ENCODE measurements at regions not wholly inside any gene's neighbourhood (a gene's known extent, or its start where the extent isn't known, plus 50 kb on each side); places are given as distances from the start of the nearest gene placed in this dataset.

DNA sequence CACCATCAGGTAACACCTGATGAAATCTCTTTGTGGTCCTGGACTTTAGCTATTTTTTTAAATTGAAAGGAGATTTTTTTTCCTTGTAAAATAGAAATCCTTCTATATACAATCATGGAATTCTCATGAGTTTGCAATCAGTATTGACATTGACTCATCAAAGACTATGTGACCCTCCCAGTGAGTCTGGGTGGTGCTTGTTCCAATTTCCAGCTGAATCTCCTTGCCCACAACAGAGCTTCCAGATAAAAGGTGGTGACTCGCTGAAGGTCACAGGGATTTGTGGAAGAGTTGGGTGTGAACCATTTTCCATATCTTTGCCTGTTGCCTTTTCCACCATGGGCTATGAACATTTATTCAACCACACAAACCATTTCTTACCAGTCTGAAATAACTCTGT lies 486.6 kb downstream of the AJAP1 start:
- Histone ChIP-seq H3K36me3 (ENCODE audit: insufficient read depth, low read length) (no peaks in the 10 kb centered on the region), H2AFZ (ENCODE audit: low read depth, low read length) (no peak overlapping the region), H3K4me1 (ENCODE audit: insufficient read depth, low read length) (no peaks in the 10 kb centered on the region), H4K20me1 (ENCODE audit: insufficient read depth, low read length) (no peaks in the 10 kb centered on the region), H3K4me2 (ENCODE audit: insufficient read depth, low read length) (no peak overlapping the region), H3K4me3 (ENCODE audit: low read depth in 1 of 2, low read length in 2 of 2) (no peak overlapping the region), H3K27ac (ENCODE audit: low read length) (no peak overlapping the region), H3K79me2 (ENCODE audit: insufficient read depth, low read length) (no peaks in the 10 kb centered on the region), H3K9ac (ENCODE audit: low read depth, low read length) (no peak overlapping the region), H3K9me3 (ENCODE audit: insufficient read depth, low read length, severe bottlenecking) (no peaks in the 10 kb centered on the region), H3K27me3 (ENCODE audit: insufficient read depth, low read length, poor library complexity) (peaks cover under 1% of the 10 kb centered on the region)
- no peak for DNase-seq
- TF ChIP-seq, protein P1, sequence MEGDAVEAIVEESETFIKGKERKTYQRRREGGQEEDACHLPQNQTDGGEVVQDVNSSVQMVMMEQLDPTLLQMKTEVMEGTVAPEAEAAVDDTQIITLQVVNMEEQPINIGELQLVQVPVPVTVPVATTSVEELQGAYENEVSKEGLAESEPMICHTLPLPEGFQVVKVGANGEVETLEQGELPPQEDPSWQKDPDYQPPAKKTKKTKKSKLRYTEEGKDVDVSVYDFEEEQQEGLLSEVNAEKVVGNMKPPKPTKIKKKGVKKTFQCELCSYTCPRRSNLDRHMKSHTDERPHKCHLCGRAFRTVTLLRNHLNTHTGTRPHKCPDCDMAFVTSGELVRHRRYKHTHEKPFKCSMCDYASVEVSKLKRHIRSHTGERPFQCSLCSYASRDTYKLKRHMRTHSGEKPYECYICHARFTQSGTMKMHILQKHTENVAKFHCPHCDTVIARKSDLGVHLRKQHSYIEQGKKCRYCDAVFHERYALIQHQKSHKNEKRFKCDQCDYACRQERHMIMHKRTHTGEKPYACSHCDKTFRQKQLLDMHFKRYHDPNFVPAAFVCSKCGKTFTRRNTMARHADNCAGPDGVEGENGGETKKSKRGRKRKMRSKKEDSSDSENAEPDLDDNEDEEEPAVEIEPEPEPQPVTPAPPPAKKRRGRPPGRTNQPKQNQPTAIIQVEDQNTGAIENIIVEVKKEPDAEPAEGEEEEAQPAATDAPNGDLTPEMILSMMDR (IDR thresholded peaks at IDR 0.05; ENCODE audit: borderline replicate concordance, extremely low read depth, low read length, poor library complexity, severe bottlenecking): no peak
- TF ChIP-seq EZH2 (IDR thresholded peaks at IDR 0.05; ENCODE audit: borderline replicate concordance, low read depth, low read length, severe bottlenecking): no peak
- no peak for ATAC-seq (ENCODE audit: insufficient read depth, low read depth)

DNA sequence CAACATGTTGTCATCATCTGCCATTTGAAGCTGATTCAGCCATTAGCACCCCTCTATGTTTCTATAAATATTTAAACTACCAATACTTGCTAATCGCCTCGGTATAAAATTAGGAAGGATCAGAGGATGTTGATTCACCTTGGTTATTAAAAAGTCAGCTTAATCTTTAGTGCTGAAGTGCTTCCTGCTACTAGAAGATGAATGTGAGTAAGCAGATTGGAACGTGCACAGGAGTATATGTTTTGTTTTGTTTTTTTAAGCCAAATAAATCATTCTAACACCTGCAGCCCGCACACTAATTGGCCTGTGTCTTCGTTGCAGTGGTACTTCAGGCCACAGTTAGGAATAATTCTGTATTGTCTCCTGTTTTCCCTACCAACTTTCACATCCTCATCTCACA lies 485.7 kb downstream of the AJAP1 start:
- no peaks in the 10 kb centered on the region for H3K79me2 ChIP-seq (ENCODE audit: insufficient read depth, low read length)
- H3K4me1 ChIP-seq (ENCODE audit: insufficient read depth, low read length): no peaks in the 10 kb centered on the region
- TF ChIP-seq, protein P1 (IDR thresholded peaks at IDR 0.05; ENCODE audit: borderline replicate concordance, extremely low read depth, low read length, poor library complexity, severe bottlenecking): no peak
- no peak for TF ChIP-seq EZH2 (IDR thresholded peaks at IDR 0.05; ENCODE audit: borderline replicate concordance, low read depth, low read length, severe bottlenecking)
- ATAC-seq (ENCODE audit: insufficient read depth, low read depth) (no peak), DNase-seq (no peak)
- H3K36me3 ChIP-seq (ENCODE audit: insufficient read depth, low read length): no peaks in the 10 kb centered on the region
- H3K9me3 ChIP-seq (ENCODE audit: insufficient read depth, low read length, severe bottlenecking): no peaks in the 10 kb centered on the region
- no peak overlapping the region for H3K27ac ChIP-seq (ENCODE audit: low read length)
- H4K20me1 ChIP-seq (ENCODE audit: insufficient read depth, low read length): no peaks in the 10 kb centered on the region
- H3K4me2 ChIP-seq (ENCODE audit: insufficient read depth, low read length): no peak overlapping the region
- H3K27me3 ChIP-seq (ENCODE audit: insufficient read depth, low read length, poor library complexity): no peaks in the 10 kb centered on the region
- no peak overlapping the region for H3K4me3 ChIP-seq (ENCODE audit: low read depth in 1 of 2, low read length in 2 of 2)
- H3K9ac ChIP-seq (ENCODE audit: low read depth, low read length): no peak overlapping the region
- no peak overlapping the region for H2AFZ ChIP-seq (ENCODE audit: low read depth, low read length)

DNA sequence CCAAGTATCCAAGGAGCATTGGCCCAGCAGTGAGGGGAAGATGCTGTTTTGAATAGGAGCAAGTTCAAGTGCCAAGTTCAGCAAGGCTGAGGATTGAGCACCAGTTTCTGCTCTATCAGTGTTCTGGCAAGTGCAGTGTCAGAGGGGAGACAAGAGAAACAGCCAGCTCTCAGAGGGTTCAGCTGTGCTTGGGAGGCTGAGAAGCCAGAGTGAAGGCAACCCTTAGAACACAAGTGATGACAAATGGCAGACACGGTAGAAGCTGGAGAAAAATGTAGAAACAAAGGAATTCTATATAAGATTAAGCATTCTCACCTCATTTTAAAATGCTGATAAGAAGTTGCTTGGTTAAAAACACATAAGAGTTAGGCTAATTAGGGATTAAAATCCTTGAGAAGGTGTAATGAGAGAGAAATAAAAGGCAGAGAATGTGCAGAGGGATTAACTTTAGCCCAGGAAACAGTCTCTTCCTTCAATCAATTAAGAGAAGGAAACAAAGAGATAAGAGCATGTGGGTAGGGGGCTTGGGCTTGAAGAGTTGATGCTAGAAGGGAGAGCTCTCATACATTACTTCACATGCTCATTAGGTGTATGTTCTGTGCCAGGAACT lies 475.4 kb downstream of the AJAP1 start:
- ATAC-seq (ENCODE audit: insufficient read depth, low read depth): no peak
- Histone ChIP-seq H3K4me2 (ENCODE audit: insufficient read depth, low read length) (no peak overlapping the region), H2AFZ (ENCODE audit: low read depth, low read length) (no peak overlapping the region), H3K9ac (ENCODE audit: low read depth, low read length) (no peak overlapping the region), H3K9me3 (ENCODE audit: insufficient read depth, low read length, severe bottlenecking) (no peaks in the 10 kb centered on the region), H3K27me3 (ENCODE audit: insufficient read depth, low read length, poor library complexity) (no peaks in the 10 kb centered on the region), H3K4me1 (ENCODE audit: insufficient read depth, low read length) (no peaks in the 10 kb centered on the region), H3K4me3 (ENCODE audit: low read depth in 1 of 2, low read length in 2 of 2) (no peak overlapping the region), H3K79me2 (ENCODE audit: insufficient read depth, low read length) (no peaks in the 10 kb centered on the region), H3K27ac (ENCODE audit: low read length) (no peak overlapping the region), H3K36me3 (ENCODE audit: insufficient read depth, low read length) (no peaks in the 10 kb centered on the region), H4K20me1 (ENCODE audit: insufficient read depth, low read length) (no peaks in the 10 kb centered on the region)
- no peak for DNase-seq
- no peak for TF ChIP-seq EZH2 (IDR thresholded peaks at IDR 0.05; ENCODE audit: borderline replicate concordance, low read depth, low read length, severe bottlenecking)
- TF ChIP-seq, protein P1 (IDR thresholded peaks at IDR 0.05; ENCODE audit: borderline replicate concordance, extremely low read depth, low read length, poor library complexity, severe bottlenecking): no peak
